HL-60 (cell line): ENCODE measurements at regions not wholly inside any gene's neighbourhood (a gene's known extent, or its start where the extent isn't known, plus 50 kb on each side); places are given as distances from the start of the nearest gene placed in this dataset.

ENCODE experiments used
- DNase-seq, 2 experiments: peaks; one replicate each; pipeline ENCODE4 v3.0.0-alpha.2; 2010 to 2020; ENCODE audit warnings: low read depth in 1 of 2, low spot score in 1 of 2
- H3K27ac ChIP-seq: fragments of 250-450 bp; sonication (Bioruptor Pico); replicated peaks from 2 replicates; pipeline ENCODE4 v1.5.1; 2020; ENCODE audit warnings: mild to moderate bottlenecking, moderate library complexity
- H3K27me3 ChIP-seq: fragments of 250-450 bp; sonication (Bioruptor Pico); 2 replicates; pipeline ENCODE4 v1.5.1; 2021; ENCODE audit warnings: mild to moderate bottlenecking, moderate library complexity; ENCODE audit not compliant: insufficient read depth, poor library complexity, severe bottlenecking
- H3K4me3 ChIP-seq: replicated peaks from 2 replicates; pipeline ENCODE4 v1.5.1; 2011; ENCODE audit warnings: mild to moderate bottlenecking, control low read depth, low read length; ENCODE audit not compliant: insufficient read depth
- CTCF ChIP-seq: IDR thresholded peaks from one replicate; pipeline ENCODE4 v1.5.1; 2011; ENCODE audit warnings: low read length, control low read depth, inconsistent platforms; ENCODE audit not compliant: insufficient read depth
- GABPA ChIP-seq: IDR thresholded peaks from 2 replicates; pipeline ENCODE4 v1.6.1; 2012; ENCODE audit warnings: low read depth
- POLR2AphosphoS5 ChIP-seq: IDR thresholded peaks from 2 replicates; pipeline ENCODE4 v1.6.1; 2012; ENCODE audit warnings: low read depth
- REST ChIP-seq: IDR thresholded peaks from 2 replicates; pipeline ENCODE4 v1.6.1; 2012; ENCODE audit warnings: low read depth; ENCODE audit not compliant: insufficient replicate concordance
- SPI1 ChIP-seq: IDR thresholded peaks from 2 replicates; pipeline ENCODE4 v1.6.1; 2012; ENCODE audit warnings: low read depth, mild to moderate bottlenecking, borderline replicate concordance

- no peak for DNase-seq
- H3K27ac ChIP-seq = no peak overlapping the region
- TF ChIP-seq GABPA = no peak
- no peak for TF ChIP-seq SPI1
- no peak for TF ChIP-seq POLR2AphosphoS5
- no peak for TF ChIP-seq REST
- TF ChIP-seq CTCF = no peak
Measured at GRCh38 chr10:129055986-129056385, 411.1 kb upstream of the MGMT start.

GRCh38 chr10:129056734-129057689, 410.0 kb upstream of the MGMT start:
- no peak for TF ChIP-seq GABPA
- TF ChIP-seq CTCF = no peak
- no peak for TF ChIP-seq POLR2AphosphoS5
- TF ChIP-seq REST = no peak
- TF ChIP-seq SPI1 = no peak
- H3K4me3 ChIP-seq = no peak overlapping the region
- H3K27me3 ChIP-seq = no peaks in the 10 kb centered on the region
- no peak overlapping the region for H3K27ac ChIP-seq
- no peak for DNase-seq

More at GRCh38 chr10:129055986-129056385, 411.1 kb upstream of the MGMT start:
- no peaks in the 10 kb centered on the region for H3K27me3 ChIP-seq
- no peak overlapping the region for H3K4me3 ChIP-seq

GRCh38 chr10:129057856-129058663, 409.0 kb upstream of the MGMT start:
- TF ChIP-seq GABPA (no peak), POLR2AphosphoS5 (no peak), REST (no peak), CTCF (no peak), SPI1 (no peak)
- no peak overlapping the region for H3K27ac ChIP-seq
- no peak for DNase-seq
- no peak overlapping the region for H3K4me3 ChIP-seq
- H3K27me3 ChIP-seq = no peaks in the 10 kb centered on the region
